ENCODE measurements at regions not wholly inside any gene's neighbourhood (a gene's known extent, or its start where the extent isn't known, plus 50 kb on each side); places are given as distances from the start of the nearest gene placed in this dataset.

DNA sequence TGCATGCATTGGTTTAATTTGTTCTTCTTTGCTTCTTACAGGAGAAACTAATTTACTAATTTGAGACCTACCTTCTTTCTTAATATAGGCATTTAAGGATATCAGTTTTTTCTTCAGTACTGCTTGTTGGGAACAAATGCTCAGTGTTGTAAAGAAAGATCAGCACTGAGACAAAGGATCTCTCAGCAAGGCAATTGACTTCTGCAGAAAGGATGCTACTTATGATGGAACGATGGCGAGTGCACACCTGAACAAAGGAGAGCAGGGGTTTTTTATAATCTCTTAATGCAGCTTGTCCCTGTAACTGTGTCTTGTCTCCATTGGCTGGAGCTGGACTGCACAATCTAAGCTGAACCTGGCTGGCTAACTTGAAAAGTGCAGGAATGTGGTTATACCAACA lies 64.2 kb downstream of the RPP21 start:
- TF ChIP-seq RARB (CRISPR knock-in tag; IDR thresholded peaks at IDR 0.05), result no peak
- TF ChIP-seq, protein P1, sequence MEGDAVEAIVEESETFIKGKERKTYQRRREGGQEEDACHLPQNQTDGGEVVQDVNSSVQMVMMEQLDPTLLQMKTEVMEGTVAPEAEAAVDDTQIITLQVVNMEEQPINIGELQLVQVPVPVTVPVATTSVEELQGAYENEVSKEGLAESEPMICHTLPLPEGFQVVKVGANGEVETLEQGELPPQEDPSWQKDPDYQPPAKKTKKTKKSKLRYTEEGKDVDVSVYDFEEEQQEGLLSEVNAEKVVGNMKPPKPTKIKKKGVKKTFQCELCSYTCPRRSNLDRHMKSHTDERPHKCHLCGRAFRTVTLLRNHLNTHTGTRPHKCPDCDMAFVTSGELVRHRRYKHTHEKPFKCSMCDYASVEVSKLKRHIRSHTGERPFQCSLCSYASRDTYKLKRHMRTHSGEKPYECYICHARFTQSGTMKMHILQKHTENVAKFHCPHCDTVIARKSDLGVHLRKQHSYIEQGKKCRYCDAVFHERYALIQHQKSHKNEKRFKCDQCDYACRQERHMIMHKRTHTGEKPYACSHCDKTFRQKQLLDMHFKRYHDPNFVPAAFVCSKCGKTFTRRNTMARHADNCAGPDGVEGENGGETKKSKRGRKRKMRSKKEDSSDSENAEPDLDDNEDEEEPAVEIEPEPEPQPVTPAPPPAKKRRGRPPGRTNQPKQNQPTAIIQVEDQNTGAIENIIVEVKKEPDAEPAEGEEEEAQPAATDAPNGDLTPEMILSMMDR (IDR thresholded peaks at IDR 0.05), result no peak
- TF ChIP-seq POLR2A (IDR thresholded peaks at IDR 0.05; ENCODE audit: low read length), result no peak
- no peak for TF ChIP-seq MAZ (IDR thresholded peaks at IDR 0.05; ENCODE audit: borderline replicate concordance, low read depth, low read length)
- TF ChIP-seq, protein P2, sequence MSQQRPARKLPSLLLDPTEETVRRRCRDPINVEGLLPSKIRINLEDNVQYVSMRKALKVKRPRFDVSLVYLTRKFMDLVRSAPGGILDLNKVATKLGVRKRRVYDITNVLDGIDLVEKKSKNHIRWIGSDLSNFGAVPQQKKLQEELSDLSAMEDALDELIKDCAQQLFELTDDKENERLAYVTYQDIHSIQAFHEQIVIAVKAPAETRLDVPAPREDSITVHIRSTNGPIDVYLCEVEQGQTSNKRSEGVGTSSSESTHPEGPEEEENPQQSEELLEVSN (IDR thresholded peaks at IDR 0.05; ENCODE audit: borderline replicate concordance, low read depth), result no peak
- no peak for TF ChIP-seq JUNB (IDR thresholded peaks at IDR 0.05)
- no peak for TF ChIP-seq CHD4 (IDR thresholded peaks at IDR 0.05; ENCODE audit: borderline replicate concordance)
